ENCODE measurements at regions not wholly inside any gene's neighbourhood (a gene's known extent, or its start where the extent isn't known, plus 50 kb on each side); places are given as distances from the start of the nearest gene placed in this dataset.

- TF ChIP-seq, protein P1, sequence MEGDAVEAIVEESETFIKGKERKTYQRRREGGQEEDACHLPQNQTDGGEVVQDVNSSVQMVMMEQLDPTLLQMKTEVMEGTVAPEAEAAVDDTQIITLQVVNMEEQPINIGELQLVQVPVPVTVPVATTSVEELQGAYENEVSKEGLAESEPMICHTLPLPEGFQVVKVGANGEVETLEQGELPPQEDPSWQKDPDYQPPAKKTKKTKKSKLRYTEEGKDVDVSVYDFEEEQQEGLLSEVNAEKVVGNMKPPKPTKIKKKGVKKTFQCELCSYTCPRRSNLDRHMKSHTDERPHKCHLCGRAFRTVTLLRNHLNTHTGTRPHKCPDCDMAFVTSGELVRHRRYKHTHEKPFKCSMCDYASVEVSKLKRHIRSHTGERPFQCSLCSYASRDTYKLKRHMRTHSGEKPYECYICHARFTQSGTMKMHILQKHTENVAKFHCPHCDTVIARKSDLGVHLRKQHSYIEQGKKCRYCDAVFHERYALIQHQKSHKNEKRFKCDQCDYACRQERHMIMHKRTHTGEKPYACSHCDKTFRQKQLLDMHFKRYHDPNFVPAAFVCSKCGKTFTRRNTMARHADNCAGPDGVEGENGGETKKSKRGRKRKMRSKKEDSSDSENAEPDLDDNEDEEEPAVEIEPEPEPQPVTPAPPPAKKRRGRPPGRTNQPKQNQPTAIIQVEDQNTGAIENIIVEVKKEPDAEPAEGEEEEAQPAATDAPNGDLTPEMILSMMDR (IDR thresholded peaks at IDR 0.05; ENCODE audit: poor library complexity, severe bottlenecking), result no peak
- Histone ChIP-seq H3K9me3 (ENCODE audit: severe bottlenecking) (no peaks in the 10 kb centered on the region), H3K27me3 (ENCODE audit: insufficient read depth, poor library complexity, severe bottlenecking) (no peaks in the 10 kb centered on the region), H3K36me3 (ENCODE audit: low read depth) (no peaks in the 10 kb centered on the region), H3K4me3 (ENCODE audit: severe bottlenecking) (no peak overlapping the region), H3K27ac (ENCODE audit: poor library complexity, severe bottlenecking) (no peak overlapping the region), H3K4me1 (ENCODE audit: insufficient read depth, poor library complexity, severe bottlenecking) (no peaks in the 10 kb centered on the region)
- DNase-seq (ENCODE audit: low spot score) (no peak), ATAC-seq (ENCODE audit: low read depth) (no peak)
Measured at GRCh38 chr21:24023402-24023801, 1583.9 kb downstream of the MRPL39 start.

GRCh38 chr21:24014381-24014780 lies 1592.9 kb downstream of the MRPL39 start:
- DNase-seq (ENCODE audit: low spot score), result no peak
- TF ChIP-seq, protein P1 (IDR thresholded peaks at IDR 0.05; ENCODE audit: poor library complexity, severe bottlenecking), result peak; percentile 28
- H3K4me3 ChIP-seq (ENCODE audit: severe bottlenecking), result no peak overlapping the region

DNA sequence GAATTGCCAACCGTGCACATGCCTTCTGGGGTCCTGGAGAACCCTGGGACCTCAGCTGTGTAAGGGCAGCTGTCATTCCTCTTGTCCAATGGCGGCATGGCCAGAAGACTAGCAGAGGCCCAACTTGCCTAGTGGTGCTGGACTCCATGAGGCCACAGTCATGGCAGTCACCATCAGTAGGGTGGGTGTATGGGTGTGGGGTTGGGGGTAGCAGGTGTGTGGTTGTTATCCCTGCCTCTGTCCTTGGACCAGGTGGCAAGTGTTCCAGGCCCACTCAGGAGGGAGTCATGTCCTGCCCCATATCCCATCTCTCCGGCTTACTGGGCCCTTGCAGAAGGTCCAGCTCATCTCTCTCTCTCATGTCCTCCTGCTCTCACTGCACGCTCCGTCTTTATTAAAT lies 1596.2 kb downstream of the MRPL39 start:
- no peak for ATAC-seq (ENCODE audit: low read depth)
- TF ChIP-seq, protein P1 (IDR thresholded peaks at IDR 0.05; ENCODE audit: poor library complexity, severe bottlenecking), result no peak
- Histone ChIP-seq H3K36me3 (ENCODE audit: low read depth) (no peaks in the 10 kb centered on the region), H3K27me3 (ENCODE audit: insufficient read depth, poor library complexity, severe bottlenecking) (peaks cover 7% of the 10 kb centered on the region), H3K4me1 (ENCODE audit: insufficient read depth, poor library complexity, severe bottlenecking) (no peaks in the 10 kb centered on the region), H3K4me3 (ENCODE audit: severe bottlenecking) (no peak overlapping the region), H3K27ac (ENCODE audit: poor library complexity, severe bottlenecking) (no peak overlapping the region), H3K9me3 (ENCODE audit: severe bottlenecking) (no peaks in the 10 kb centered on the region)
- DNase-seq (ENCODE audit: low spot score), result no peak

More at GRCh38 chr21:24014381-24014780, 1592.9 kb downstream of the MRPL39 start:
- Histone ChIP-seq H3K27ac (ENCODE audit: poor library complexity, severe bottlenecking) (no peak overlapping the region), H3K9me3 (ENCODE audit: severe bottlenecking) (no peaks in the 10 kb centered on the region), H3K27me3 (ENCODE audit: insufficient read depth, poor library complexity, severe bottlenecking) (peaks cover 3% of the 10 kb centered on the region), H3K36me3 (ENCODE audit: low read depth) (no peaks in the 10 kb centered on the region), H3K4me1 (ENCODE audit: insufficient read depth, poor library complexity, severe bottlenecking) (no peaks in the 10 kb centered on the region)
- ATAC-seq (ENCODE audit: low read depth), result no peak

DNA sequence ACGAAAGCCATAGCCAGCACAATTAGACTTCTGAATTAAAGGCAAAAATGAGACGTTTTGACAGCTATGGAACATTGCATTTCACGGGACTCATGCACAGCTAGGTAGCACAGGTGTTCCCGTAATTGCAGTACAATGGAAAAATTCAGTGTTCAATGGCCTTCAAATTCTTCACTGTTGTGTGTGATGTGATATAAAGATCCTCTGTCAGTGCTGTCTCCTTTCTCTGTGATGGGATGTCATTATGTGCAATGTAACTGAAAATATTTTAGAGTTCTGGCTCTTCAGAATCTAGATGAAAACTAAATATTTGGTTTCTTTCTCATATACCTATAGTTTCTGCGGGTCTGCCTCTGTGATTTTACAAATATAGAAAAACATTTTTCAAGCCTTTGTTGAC lies 1599.7 kb downstream of the MRPL39 start:
- Histone ChIP-seq H3K4me1 (ENCODE audit: insufficient read depth, poor library complexity, severe bottlenecking) (no peaks in the 10 kb centered on the region), H3K9me3 (ENCODE audit: severe bottlenecking) (no peaks in the 10 kb centered on the region), H3K27ac (ENCODE audit: poor library complexity, severe bottlenecking) (no peak overlapping the region), H3K27me3 (ENCODE audit: insufficient read depth, poor library complexity, severe bottlenecking) (peaks cover 4% of the 10 kb centered on the region), H3K4me3 (ENCODE audit: severe bottlenecking) (no peak overlapping the region), H3K36me3 (ENCODE audit: low read depth) (no peaks in the 10 kb centered on the region)
- TF ChIP-seq, protein P1 (IDR thresholded peaks at IDR 0.05; ENCODE audit: poor library complexity, severe bottlenecking), result no peak
- no peak for ATAC-seq (ENCODE audit: low read depth)
- no peak for DNase-seq (ENCODE audit: low spot score)

DNA sequence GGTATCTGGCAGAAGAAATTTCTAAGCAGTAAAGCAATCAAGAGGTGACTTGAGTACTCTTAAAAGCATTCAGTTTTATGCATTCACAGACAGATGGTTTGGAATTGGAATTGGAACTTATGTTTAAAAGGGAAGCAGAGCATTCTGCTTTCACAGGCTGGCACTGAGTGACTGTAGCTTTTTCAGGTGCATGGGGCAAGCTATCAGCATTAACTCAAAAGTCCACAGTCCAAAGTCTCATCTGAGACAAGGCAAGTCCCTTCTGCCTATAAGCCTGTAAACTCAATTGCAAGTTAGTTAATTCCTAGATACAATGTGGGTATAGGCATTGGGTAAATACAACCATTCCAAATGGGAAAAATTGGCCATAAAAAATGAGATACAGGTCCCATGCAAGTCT lies 1620.3 kb downstream of the MRPL39 start:
- Histone ChIP-seq H3K4me3 (ENCODE audit: severe bottlenecking) (no peak overlapping the region), H3K27ac (ENCODE audit: poor library complexity, severe bottlenecking) (no peak overlapping the region), H3K4me1 (ENCODE audit: insufficient read depth, poor library complexity, severe bottlenecking) (no peaks in the 10 kb centered on the region), H3K27me3 (ENCODE audit: insufficient read depth, poor library complexity, severe bottlenecking) (no peaks in the 10 kb centered on the region), H3K36me3 (ENCODE audit: low read depth) (no peaks in the 10 kb centered on the region), H3K9me3 (ENCODE audit: severe bottlenecking) (no peaks in the 10 kb centered on the region)
- DNase-seq (ENCODE audit: low spot score), result no peak
- TF ChIP-seq, protein P1 (IDR thresholded peaks at IDR 0.05; ENCODE audit: poor library complexity, severe bottlenecking), result no peak
- ATAC-seq (ENCODE audit: low read depth), result no peak

Measured in RWPE2 (cell line).